Osteocyte (in vitro differentiated cells): ENCODE measurements at regions not wholly inside any gene's neighbourhood (a gene's known extent, or its start where the extent isn't known, plus 50 kb on each side); places are given as distances from the start of the nearest gene placed in this dataset.
"Not testable (repeated sequence)": the region's sequence is repeated elsewhere in the genome, so short reads cannot be mapped to it uniquely, and the experiment has no call there.

Experiments used
- DNase-seq: peaks from one replicate; pipeline ENCODE4 v3.0.0; 2021; ENCODE audit warnings: mixed read lengths; ENCODE audit not compliant: unreplicated experiment; ENCODE audit errors: extremely low spot score
- H3K27ac Mint-ChIP-seq: one replicate; pipeline ENCODE4 v1.8.0; 2021; ENCODE audit warnings: mild to moderate bottlenecking, mixed read lengths; ENCODE audit not compliant: unreplicated experiment
- H3K27me3 Mint-ChIP-seq: one replicate; pipeline ENCODE4 v1.8.0; 2021; ENCODE audit warnings: mixed read lengths; ENCODE audit not compliant: unreplicated experiment
- H3K36me3 Mint-ChIP-seq: one replicate; pipeline ENCODE4 v1.8.0; 2021; ENCODE audit warnings: mixed read lengths; ENCODE audit not compliant: unreplicated experiment
- H3K4me1 Mint-ChIP-seq: one replicate; pipeline ENCODE4 v1.8.0; 2021; ENCODE audit warnings: mixed read lengths; ENCODE audit not compliant: unreplicated experiment
- H3K4me3 Mint-ChIP-seq: one replicate; pipeline ENCODE4 v1.8.0; 2021; ENCODE audit warnings: mild to moderate bottlenecking, moderate library complexity, mixed read lengths; ENCODE audit not compliant: unreplicated experiment
- H3K9me3 Mint-ChIP-seq: one replicate; pipeline ENCODE4 v1.8.0; 2021; ENCODE audit warnings: mixed read lengths; ENCODE audit not compliant: unreplicated experiment
- TF ChIP-seq, protein P1 (sequence below): fragments of 200-600 bp; sonication (generic); IDR thresholded peaks from 2 replicates; pipeline ENCODE4 v1.5.0; 2021; ENCODE audit warnings: antibody characterized with exemption, mild to moderate bottlenecking, moderate library complexity

DNA sequence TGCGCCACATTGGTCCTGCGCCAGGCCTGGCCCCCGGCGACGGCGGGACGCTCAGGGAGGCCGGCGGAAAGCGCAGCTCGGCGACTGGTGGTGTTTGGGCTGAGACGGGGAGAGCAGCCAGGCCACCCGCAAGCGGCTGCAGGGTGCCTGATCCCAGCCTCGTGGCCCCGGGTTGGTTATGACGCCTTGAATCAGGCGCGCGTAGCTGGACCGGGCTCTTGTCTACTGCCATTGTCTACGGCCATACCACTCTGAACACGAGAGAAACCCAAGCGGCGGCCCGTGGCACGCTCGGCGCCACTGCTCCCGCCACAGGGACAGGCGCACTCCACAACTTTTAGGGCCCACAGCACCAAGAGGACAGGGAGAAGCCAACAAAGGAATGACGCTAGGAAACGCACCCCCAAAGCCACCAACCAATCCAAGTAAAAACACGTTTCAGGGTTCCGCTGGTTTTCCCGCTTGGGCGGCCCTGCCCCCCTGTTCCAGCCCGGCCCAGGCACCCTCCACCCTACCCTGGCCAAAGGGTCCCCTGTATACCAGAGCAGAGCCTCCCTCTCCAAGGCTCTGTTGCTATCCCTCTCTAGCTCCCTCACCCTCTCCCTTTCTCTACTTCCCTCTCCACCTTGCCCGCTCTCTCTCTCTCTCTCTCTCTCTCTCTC, 1849.3 kb upstream of the DEFB115 start:
- Mint-ChIP-seq H3K9me3 (peaks cover 32% of the 10 kb centered on the region), H3K27me3 (no peaks in the 10 kb centered on the region), H3K4me3 (no peak overlapping the region), H3K36me3 (no peaks in the 10 kb centered on the region), H3K4me1 (no peaks in the 10 kb centered on the region), H3K27ac (no peak overlapping the region)
- DNase-seq: no peak
- TF ChIP-seq, protein P1, sequence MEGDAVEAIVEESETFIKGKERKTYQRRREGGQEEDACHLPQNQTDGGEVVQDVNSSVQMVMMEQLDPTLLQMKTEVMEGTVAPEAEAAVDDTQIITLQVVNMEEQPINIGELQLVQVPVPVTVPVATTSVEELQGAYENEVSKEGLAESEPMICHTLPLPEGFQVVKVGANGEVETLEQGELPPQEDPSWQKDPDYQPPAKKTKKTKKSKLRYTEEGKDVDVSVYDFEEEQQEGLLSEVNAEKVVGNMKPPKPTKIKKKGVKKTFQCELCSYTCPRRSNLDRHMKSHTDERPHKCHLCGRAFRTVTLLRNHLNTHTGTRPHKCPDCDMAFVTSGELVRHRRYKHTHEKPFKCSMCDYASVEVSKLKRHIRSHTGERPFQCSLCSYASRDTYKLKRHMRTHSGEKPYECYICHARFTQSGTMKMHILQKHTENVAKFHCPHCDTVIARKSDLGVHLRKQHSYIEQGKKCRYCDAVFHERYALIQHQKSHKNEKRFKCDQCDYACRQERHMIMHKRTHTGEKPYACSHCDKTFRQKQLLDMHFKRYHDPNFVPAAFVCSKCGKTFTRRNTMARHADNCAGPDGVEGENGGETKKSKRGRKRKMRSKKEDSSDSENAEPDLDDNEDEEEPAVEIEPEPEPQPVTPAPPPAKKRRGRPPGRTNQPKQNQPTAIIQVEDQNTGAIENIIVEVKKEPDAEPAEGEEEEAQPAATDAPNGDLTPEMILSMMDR: no peak

DNA sequence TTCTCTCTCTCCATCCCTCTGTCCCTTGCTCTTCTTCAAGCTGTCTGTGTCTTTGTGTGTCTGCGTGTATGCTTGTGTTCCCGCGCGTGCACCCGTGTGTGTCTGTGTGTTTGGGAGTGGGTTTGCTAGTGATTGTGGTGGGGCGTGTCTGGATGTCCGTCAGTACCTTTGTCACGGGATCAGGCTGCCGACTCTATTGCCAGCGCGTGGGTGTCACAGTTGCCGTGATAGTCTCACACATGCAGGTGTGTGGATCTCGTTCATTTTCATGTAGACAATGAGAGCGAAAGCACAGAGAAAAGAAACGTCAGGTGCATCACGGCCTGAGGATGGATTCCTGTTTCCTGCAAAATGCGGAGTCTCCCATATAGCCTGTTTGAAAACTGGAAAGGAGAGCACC, 1848.8 kb upstream of the DEFB115 start:
- H3K4me3 Mint-ChIP-seq, H3K4me1 Mint-ChIP-seq, H3K27me3 Mint-ChIP-seq, DNase-seq, H3K27ac Mint-ChIP-seq, H3K36me3 Mint-ChIP-seq: not testable (repeated sequence)
- peaks cover 35% of the 10 kb centered on the region for H3K9me3 Mint-ChIP-seq

DNA sequence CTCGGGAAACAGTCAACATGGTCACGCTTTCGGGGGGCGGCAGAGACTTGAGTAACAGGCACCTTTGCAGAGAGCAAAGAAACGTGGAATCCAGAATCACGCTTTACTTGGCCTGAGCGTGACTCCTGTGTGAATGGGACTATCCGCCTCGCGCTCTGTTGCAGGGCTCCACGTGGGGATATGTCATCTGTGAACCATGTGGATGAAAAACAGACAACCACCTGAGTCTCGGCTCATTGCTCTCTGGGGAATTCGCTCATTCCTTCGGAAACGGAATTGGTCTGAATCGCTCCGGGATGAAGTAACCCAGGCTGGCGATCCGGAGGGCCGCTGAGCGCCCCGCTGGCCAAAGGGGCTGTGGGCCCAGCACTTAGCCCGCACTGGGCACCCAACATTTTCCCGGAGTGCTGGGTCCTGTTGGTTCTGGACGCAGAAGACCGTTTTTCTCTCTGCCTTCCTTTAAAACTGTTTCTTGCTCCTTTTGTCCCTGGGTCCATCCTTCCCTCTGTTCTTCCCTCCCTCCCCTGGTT, 1848.2 kb upstream of the DEFB115 start:
- not testable (repeated sequence) for H3K4me1 Mint-ChIP-seq, H3K27ac Mint-ChIP-seq, H3K36me3 Mint-ChIP-seq, H3K27me3 Mint-ChIP-seq, H3K4me3 Mint-ChIP-seq, DNase-seq
- H3K9me3 Mint-ChIP-seq: peaks cover 36% of the 10 kb centered on the region

DNA sequence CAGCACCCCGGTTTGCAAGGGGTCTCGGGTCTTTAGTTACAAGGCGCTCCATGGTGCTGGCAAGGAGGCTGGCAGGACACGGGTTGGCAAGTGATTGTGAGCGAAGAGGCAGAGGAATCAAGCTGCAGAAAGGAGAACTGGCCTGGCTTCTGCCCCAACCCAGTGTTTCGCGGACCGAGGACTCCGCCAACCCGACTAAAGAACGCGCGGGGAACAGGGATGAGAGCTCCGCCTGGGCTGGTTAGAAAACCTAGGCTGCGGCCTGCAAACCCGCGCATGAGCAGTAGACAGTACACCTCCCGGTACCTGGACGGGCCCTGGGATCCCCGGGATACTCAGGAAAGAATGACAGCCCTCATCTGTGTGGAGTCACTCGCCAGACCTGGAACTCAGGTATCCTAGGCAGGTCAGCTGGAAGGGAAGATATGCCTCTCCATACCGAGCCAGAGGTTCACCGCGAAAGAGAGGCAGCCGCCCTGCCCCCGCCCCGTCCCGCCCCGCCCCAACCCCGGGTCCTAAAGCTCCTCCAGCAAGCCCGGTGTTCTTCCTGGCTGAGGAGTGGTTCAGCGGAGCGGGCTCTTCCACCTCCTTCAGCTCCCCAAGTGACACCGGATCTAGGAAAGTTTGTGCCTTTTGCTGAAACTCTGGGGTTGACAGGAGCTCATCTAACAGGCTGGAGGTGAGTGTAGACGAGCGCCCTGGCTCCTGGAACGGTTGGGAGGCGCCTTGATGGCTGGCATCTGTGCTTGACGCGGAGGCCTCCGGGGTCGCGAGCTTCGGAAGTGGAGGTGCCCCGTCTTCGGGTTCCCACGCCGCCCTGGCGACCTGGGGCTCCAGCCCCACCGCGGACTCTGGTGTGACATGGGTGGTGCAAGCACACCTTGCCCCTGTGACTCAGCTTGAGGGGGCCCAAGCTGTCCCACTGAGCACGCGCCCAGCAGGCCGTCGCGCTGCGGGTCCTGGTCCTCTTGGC, 1847.3 kb upstream of the DEFB115 start:
- H3K4me1 Mint-ChIP-seq: no peaks in the 10 kb centered on the region
- no peak overlapping the region for H3K4me3 Mint-ChIP-seq
- no peaks in the 10 kb centered on the region for H3K27me3 Mint-ChIP-seq
- TF ChIP-seq, protein P1: no peak
- DNase-seq: no peak
- H3K27ac Mint-ChIP-seq: no peak overlapping the region
- no peaks in the 10 kb centered on the region for H3K36me3 Mint-ChIP-seq
- peaks cover 31% of the 10 kb centered on the region for H3K9me3 Mint-ChIP-seq

DNA sequence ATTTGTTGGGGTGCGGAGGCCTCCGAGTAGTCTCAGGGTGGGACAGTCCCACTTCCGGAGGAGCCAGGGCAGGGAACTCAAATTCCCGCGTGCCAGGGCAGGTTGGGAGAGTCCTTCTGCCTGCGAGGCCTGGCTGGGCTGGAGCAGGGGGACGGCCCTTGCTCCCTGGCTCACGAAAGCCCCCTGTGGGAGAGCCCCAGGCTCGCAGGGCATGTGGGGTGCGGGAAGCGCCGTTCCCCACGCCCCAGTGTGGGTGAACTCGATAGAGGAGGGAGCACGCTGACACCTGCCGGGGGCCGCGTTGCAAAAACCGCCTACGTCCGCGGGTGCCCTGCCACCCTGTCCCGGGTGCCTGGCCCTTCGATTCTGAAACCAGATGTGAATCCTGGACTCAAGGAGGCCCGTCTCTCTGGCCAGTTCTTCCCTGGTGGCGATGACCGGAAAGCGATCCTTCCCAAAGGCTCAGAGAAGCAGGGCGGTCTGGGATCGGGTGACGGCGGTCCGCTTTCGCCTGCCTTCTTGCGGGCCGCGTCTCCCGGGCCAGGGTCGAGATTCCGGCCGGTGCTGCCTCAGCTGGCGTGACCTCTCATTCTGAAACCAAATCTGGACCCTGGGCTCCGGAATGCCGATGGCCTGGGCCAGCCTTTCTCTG, 1846.5 kb upstream of the DEFB115 start:
- no peak overlapping the region for H3K27ac Mint-ChIP-seq
- TF ChIP-seq, protein P1: no peak
- no peaks in the 10 kb centered on the region for H3K4me1 Mint-ChIP-seq
- no peaks in the 10 kb centered on the region for H3K27me3 Mint-ChIP-seq
- no peaks in the 10 kb centered on the region for H3K36me3 Mint-ChIP-seq
- DNase-seq: no peak
- no peak overlapping the region for H3K4me3 Mint-ChIP-seq
- peaks cover 30% of the 10 kb centered on the region for H3K9me3 Mint-ChIP-seq

DNA sequence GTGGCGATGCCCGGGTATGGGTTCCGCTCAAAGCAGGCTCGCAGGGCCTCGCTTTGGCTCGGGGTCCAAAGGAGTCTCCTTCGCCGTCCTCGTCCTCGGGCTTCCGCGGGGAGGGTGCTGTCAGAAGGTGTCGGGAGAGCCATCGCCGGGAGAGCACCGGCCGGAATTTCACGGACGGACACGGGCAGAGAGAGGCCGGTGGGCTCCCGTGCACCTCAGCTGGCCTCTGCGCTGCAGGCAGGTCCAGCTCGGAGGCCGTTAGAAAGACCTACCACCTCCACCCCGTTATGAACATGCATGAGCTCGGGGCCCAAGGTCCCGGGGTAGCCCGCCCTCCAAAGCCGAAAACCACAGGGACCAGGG, 1846.0 kb upstream of the DEFB115 start:
- not testable (repeated sequence) for DNase-seq, H3K27ac Mint-ChIP-seq, H3K4me1 Mint-ChIP-seq, H3K27me3 Mint-ChIP-seq, H3K4me3 Mint-ChIP-seq, H3K36me3 Mint-ChIP-seq
- peaks cover 28% of the 10 kb centered on the region for H3K9me3 Mint-ChIP-seq
